ENCODE measurements at regions not wholly inside any gene's neighbourhood (a gene's known extent, or its start where the extent isn't known, plus 50 kb on each side); places are given as distances from the start of the nearest gene placed in this dataset.
"Not testable (repeated sequence)": the region's sequence is repeated elsewhere in the genome, so short reads cannot be mapped to it uniquely, and the experiment has no call there.

GRCh38 chr22:48077699-48078098 lies 1315.2 kb downstream of the TBC1D22A start:
- no peak for DNase-seq (ENCODE audit: low read depth, low spot score)

DNA sequence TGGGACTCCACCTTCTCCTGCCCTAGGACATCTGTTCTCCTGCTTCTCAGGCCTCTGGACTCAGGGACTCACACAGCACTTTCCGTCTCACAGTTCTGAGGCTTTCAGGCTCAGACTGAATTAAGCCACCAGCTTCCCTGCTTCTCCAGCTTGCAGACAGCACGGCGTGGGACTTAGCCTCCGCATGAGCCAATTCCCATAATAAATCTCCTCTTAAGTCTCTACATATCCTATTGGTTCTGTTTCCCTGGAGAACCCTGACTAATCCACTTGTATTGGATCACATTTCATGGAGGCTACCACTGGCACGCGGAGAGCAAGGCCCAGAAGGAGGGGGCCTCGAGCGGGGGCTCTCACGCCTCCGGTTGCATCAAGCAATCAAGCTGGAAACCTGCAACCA lies 1313.6 kb downstream of the TBC1D22A start:
- DNase-seq (ENCODE audit: low read depth, low spot score), result no peak

DNA sequence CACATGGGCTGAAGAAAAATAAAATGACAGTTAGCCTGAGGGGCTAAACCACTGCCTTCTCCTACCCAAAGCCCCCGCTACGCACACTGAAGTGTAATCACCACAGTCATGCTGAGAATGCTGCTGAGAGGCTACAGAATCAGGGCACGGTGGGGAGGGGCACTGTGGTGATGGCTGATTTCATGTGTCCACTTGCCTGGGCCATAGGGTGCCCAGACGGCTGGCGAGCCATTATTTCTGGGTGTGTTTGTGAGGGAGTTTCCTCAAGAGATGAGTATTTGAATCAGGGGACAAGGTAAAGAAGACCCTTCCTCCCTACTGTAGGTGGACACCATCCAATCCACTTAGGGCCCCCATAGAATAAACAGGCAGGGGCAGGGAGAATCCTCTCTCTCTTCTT lies 1313.2 kb downstream of the TBC1D22A start:
- no peak for DNase-seq (ENCODE audit: low read depth, low spot score)

- no peak for DNase-seq (ENCODE audit: low read depth, low spot score)
These were observed 1310.3 kb downstream of the TBC1D22A start for GRCh38 chr22:48072777-48073176.

DNA sequence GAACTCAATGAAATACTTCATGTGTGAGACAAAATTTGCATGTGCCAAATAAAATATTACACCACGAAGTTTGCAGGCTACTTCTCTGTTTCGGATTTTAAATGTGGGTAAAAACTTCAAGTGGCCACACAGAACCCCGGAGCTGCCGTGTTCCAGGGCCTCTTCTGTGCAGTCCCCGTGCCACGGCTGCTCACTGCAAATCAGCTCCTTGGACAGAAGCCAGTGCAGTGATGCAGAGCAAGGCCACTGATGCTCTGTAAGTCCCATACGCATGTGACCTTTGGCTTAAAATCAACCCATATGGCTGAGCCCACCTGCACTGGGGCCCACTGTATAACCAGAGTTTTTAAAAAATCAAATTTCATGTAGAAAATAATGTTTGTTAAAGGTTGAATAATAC lies 1309.4 kb downstream of the TBC1D22A start:
- no peak for DNase-seq (ENCODE audit: low read depth, low spot score)

GRCh38 chr22:48071305-48071704 lies 1308.9 kb downstream of the TBC1D22A start:
- DNase-seq (ENCODE audit: low read depth, low spot score), result no peak

GRCh38 chr22:48070760-48071159 lies 1308.3 kb downstream of the TBC1D22A start:
- DNase-seq (ENCODE audit: low read depth, low spot score), result no peak

GRCh38 chr22:48070083-48070482 lies 1307.6 kb downstream of the TBC1D22A start:
- DNase-seq (ENCODE audit: low read depth, low spot score), result no peak

GRCh38 chr22:48069256-48069655 lies 1306.8 kb downstream of the TBC1D22A start:
- no peak for DNase-seq (ENCODE audit: low read depth, low spot score)

DNA sequence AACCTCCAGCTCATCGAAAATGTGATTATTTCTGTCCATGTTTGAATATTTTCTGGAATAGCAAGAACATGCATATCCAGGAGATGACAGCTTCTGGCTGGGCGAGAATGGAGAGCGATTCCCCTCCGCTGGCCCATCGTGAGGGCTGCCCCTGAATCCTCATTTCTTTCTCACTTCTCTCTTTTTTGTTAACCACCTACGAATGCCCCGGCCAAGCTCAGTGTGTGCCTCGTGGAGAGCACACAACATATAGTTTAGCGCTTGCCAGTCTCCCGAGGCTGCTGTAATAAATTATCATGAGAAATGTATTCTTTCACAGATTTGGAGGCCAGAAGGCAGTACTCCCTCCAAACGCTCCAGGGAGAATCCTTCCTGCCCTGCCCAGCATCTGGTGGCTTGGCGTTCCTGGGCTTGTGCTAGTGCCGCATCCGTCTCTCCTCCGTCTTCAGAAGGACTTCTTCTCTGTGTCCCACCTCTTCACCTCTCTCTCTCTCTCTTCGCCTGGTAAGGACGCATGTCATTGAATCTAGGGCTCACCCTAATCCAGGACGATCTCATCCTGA lies 1306.0 kb downstream of the TBC1D22A start:
- DNase-seq (ENCODE audit: low read depth, low spot score), result no peak

DNA sequence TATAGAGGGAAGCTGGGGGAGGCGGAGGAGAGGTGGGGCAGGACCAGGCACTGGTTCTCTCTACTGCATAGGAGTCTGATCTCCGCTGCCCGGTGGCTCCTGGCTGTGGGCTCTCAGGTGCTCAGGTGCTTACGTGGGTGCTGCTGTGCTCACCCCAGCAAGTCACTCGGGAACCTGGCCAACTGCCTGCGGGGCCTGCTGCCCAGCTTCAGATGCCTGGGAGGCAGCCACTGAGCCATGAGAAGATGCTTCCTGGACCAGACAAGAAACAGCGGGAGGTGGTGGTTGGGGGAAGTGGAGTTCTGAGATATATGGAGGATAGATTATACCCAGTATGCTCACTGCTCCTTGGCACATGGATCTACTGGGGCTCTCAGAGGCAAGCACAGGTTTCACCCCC lies 1303.4 kb downstream of the TBC1D22A start:
- no peak for DNase-seq (ENCODE audit: low read depth, low spot score)

- DNase-seq (ENCODE audit: low read depth, low spot score), result no peak
These were observed 1299.3 kb downstream of the TBC1D22A start for GRCh38 chr22:48061726-48062125.

- no peak for DNase-seq (ENCODE audit: low read depth, low spot score)
These were observed 1297.8 kb downstream of the TBC1D22A start for GRCh38 chr22:48060266-48060665.

- not testable (repeated sequence) for DNase-seq (ENCODE audit: low read depth, low spot score)
These were observed 1297.1 kb downstream of the TBC1D22A start for GRCh38 chr22:48059521-48059920.

DNA sequence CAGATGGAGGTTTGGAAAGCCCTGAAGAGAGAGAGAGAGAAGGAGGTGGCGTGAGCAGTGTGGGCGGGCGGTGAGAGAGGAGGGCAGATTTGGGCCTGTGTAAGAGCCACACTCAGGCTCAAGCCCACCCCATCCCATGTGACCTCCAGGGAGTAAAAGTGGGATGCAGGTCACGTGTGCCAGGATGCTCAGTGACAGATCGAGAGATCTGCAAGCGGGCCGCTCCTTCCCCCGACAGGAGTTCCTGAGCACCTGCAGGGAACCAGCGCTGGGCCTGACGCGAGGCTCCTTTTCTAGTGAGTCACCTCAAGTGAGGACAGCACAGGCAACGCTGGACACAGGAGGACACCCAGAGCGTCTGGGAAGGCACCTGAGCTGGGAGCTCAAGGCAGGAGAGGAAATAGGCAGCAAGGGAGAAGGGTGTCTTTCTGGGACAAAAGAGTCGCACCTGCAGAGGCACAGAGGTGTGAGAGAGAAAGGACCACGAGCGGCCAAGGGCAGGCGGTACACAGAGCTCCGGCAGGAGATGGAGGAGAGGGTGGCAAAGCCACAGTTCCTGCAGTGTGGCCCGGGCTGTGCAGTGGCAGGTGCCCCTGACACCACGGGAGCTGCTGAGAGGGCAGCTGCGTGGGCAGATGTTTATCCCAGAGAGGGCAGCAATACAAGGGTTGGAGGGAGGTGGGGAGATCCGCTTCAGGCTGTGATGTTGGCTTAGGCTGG lies 1294.8 kb downstream of the TBC1D22A start:
- DNase-seq (ENCODE audit: low read depth, low spot score), result no peak

DNA sequence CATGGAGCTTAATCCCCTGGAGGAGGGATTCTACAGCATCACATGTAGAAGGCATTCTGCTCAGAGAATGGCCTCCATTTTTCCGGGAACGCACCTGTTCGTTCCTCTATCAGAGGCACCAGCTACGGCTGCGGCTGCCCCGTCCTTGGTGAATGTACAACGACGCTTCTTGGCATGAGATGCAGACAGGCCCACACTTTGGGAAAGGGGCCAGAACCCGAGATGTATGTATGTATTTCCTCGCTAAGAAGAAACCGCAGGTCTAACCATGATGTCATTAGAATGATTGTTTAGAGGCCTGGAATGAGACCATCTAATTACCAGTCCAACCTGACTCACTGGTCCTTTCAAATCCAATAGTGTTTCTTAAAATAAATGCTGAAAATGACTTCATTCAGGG lies 1293.4 kb downstream of the TBC1D22A start:
- DNase-seq (ENCODE audit: low read depth, low spot score), result no peak

GRCh38 chr22:48055185-48055584 lies 1292.7 kb downstream of the TBC1D22A start:
- DNase-seq (ENCODE audit: low read depth, low spot score), result no peak

DNA sequence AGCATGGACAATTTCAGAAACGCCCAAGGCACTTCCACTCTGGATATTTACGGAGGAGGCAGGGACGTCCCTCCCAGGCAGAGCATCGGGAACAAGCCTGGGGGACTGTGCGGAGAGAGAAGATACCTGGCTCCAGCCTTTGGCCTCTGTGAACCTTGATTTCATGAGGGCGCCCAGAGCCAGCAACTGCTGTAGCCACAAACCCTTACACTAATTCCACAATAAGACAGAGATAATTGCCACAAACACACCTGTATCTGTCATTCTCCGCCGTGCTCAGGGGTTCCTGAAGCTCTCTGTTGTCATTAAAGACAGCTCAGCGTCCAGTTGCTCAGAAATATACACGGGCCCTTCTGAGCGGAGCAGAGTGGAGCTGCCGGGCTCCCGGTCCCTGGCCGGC lies 1292.1 kb downstream of the TBC1D22A start:
- DNase-seq (ENCODE audit: low read depth, low spot score), result no peak

GRCh38 chr22:48053973-48054372 lies 1291.5 kb downstream of the TBC1D22A start:
- no peak for DNase-seq (ENCODE audit: low read depth, low spot score)

DNA sequence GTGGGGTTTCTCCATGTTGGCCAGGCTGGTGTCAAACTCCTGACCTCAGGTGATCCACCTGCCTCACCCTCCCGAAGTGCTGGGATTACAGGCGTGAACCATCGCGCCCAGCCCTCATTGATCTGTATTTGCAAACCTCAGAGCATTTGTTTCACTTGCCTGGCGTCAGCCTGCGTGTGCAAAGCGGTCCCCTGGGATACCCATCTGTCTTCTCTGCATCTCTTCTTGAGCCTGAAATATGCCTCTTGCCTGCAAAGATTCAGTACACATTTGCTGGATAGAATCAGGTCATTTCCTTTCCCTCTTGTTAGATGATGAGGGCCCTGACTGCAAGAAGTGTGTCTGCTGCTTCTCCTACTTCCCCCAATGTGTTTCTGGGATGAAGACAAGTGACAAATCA lies 1291.0 kb downstream of the TBC1D22A start:
- DNase-seq (ENCODE audit: low read depth, low spot score), result no peak

DNA sequence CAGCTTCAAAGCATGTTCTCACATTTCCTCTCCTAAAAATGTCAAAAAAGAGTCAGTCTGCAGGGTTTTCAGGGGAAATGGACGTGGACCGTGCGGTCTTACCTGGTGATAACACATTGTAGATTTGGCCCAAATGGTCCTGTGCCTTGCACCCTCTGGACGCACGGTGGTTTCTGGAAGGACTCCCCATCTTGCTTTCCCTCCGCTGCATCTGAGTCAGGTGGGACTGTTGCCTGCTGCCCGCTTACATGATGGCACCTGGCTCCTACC lies 1290.1 kb downstream of the TBC1D22A start:
- no peak for DNase-seq (ENCODE audit: low read depth, low spot score)

- no peak for DNase-seq (ENCODE audit: low read depth, low spot score)
These were observed 1289.6 kb downstream of the TBC1D22A start for GRCh38 chr22:48051796-48052620.

- DNase-seq (ENCODE audit: low read depth, low spot score), result no peak
These were observed 1288.4 kb downstream of the TBC1D22A start for GRCh38 chr22:48050836-48051235.
